C4-2B (cell line): ENCODE measurements at regions not wholly inside any gene's neighbourhood (a gene's known extent, or its start where the extent isn't known, plus 50 kb on each side); places are given as distances from the start of the nearest gene placed in this dataset.

Experiments
- H3K27ac ChIP-seq: fragments of 450-650 bp; 2 replicates; pipeline ENCODE4 v1.5.1; 2017
- ZFX ChIP-seq: fragments of 450-650 bp; IDR thresholded peaks from 2 replicates; pipeline ENCODE4 v1.6.1; 2017
- TF ChIP-seq, protein P1 (sequence below): fragments of 450-650 bp; conservative IDR thresholded peaks from 2 replicates; pipeline ENCODE4 v1.5.1; 2017; ENCODE audit warnings: mild to moderate bottlenecking

GRCh38 chr20:11060423-11061185, 386.8 kb upstream of the JAG1 start:
- H3K27ac ChIP-seq, result no peak overlapping the region
- TF ChIP-seq ZFX, result no peak
- TF ChIP-seq, protein P1, sequence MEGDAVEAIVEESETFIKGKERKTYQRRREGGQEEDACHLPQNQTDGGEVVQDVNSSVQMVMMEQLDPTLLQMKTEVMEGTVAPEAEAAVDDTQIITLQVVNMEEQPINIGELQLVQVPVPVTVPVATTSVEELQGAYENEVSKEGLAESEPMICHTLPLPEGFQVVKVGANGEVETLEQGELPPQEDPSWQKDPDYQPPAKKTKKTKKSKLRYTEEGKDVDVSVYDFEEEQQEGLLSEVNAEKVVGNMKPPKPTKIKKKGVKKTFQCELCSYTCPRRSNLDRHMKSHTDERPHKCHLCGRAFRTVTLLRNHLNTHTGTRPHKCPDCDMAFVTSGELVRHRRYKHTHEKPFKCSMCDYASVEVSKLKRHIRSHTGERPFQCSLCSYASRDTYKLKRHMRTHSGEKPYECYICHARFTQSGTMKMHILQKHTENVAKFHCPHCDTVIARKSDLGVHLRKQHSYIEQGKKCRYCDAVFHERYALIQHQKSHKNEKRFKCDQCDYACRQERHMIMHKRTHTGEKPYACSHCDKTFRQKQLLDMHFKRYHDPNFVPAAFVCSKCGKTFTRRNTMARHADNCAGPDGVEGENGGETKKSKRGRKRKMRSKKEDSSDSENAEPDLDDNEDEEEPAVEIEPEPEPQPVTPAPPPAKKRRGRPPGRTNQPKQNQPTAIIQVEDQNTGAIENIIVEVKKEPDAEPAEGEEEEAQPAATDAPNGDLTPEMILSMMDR, result no peak

DNA sequence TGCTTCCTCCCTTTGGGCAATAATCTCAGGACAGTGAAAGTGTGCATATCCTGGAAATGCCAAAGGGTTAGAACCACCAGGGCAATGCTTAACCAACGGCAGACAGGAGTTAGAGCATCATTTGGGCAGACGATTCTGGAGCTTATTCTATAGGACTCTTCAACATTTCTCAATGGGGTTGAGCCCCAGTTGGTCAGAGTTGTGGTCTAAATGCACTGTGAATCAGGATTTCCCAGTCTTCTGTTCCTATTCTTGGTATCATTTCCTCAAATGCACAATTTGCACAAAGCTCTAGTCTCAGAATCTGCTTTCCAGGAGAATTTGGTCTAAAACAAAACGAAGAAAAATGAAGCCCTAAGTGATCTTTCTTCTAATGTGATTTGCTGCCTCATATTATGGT, 389.6 kb upstream of the JAG1 start:
- H3K27ac ChIP-seq, result no peak overlapping the region
- TF ChIP-seq, protein P1, result no peak
- no peak for TF ChIP-seq ZFX

- TF ChIP-seq, protein P1, result no peak
- TF ChIP-seq ZFX, result no peak
- no peak overlapping the region for H3K27ac ChIP-seq
These were observed 391.1 kb upstream of the JAG1 start for GRCh38 chr20:11064946-11065345.

- H3K27ac ChIP-seq, result no peak overlapping the region
- TF ChIP-seq, protein P1, result no peak
- no peak for TF ChIP-seq ZFX
These were observed 393.6 kb upstream of the JAG1 start for GRCh38 chr20:11067359-11067758.

GRCh38 chr20:11072982-11073381, 399.2 kb upstream of the JAG1 start:
- TF ChIP-seq ZFX, result no peak
- TF ChIP-seq, protein P1, result no peak

GRCh38 chr20:11076434-11077105, 402.8 kb upstream of the JAG1 start:
- TF ChIP-seq ZFX, result no peak
- TF ChIP-seq, protein P1, result no peak
- H3K27ac ChIP-seq, result no peak overlapping the region

More at GRCh38 chr20:11072982-11073381, 399.2 kb upstream of the JAG1 start:
- H3K27ac ChIP-seq, result no peak overlapping the region

GRCh38 chr20:11077226-11077625, 403.4 kb upstream of the JAG1 start:
- no peak for TF ChIP-seq ZFX
- TF ChIP-seq, protein P1, result no peak
- no peak overlapping the region for H3K27ac ChIP-seq
